Gastrocnemius medialis (tissue), 4 donors: ENCODE measurements at regions not wholly inside any gene's neighbourhood (a gene's known extent, or its start where the extent isn't known, plus 50 kb on each side); places are given as distances from the start of the nearest gene placed in this dataset.

ENCODE experiments used
- CTCF ChIP-seq, 5 experiments: fragments of 450-650 bp in 3 of 5; fragments of 200-600 bp in 2 of 5; sonication (generic) in 2 of 5; IDR thresholded peaks in 4 of 5; conservative IDR thresholded peaks in 1 of 5; 1 replicate in 4 of 5; 2 replicates in 1 of 5; pipeline ENCODE4 v1.5.1; 2016 to 2019; ENCODE audit warnings: antibody characterized with exemption in 5 of 5, mild to moderate bottlenecking in 3 of 5, moderate library complexity in 3 of 5
- POLR2A ChIP-seq, 2 donors: fragments of 450-650 bp; IDR thresholded peaks; one replicate each; pipeline ENCODE4 v1.6.1; 2017; ENCODE audit warnings: antibody characterized with exemption in 2 of 2, mild to moderate bottlenecking in 2 of 2, moderate library complexity in 2 of 2

DNA sequence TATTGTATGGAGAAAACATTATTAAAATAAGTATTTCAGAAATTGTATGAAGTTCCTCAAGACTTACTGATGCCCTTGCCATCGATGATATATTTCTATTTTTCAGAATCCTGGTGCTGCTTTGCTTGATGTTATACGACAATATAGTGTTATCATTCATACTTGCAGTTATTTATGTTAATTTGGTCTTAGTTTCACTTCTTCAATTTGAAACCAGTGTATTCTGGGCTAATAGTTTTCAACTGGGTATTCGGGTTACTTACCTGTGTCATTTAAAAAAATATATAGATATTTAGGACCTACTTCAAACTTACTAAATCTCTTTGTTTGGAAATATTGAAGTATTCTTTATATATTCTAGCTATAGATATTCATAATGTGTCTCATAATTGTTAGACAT is 1414.7 kb downstream of the C4orf33 start:
- TF ChIP-seq POLR2A (IDR thresholded peaks at IDR 0.05) (no peak), CTCF (IDR thresholded peaks at IDR 0.05 in 4 of 5, conservative IDR thresholded peaks at IDR 0.05 in 1 of 5) (no peak)
